Thyroid gland (tissue), 4 donors: ENCODE measurements at regions not wholly inside any gene's neighbourhood (a gene's known extent, or its start where the extent isn't known, plus 50 kb on each side); places are given as distances from the start of the nearest gene placed in this dataset.

Experiments
- CTCF ChIP-seq, 6 experiments: fragments of 200-600 bp in 3 of 6; fragments of 450-650 bp in 3 of 6; sonication (generic) in 3 of 6; IDR thresholded peaks; one replicate each; pipeline ENCODE4 v1.5.1; 2016 to 2019; ENCODE audit warnings: antibody characterized with exemption in 6 of 6, mild to moderate bottlenecking in 2 of 6, inconsistent platforms in 1 of 6, moderate library complexity in 1 of 6
- POLR2A ChIP-seq, 2 donors: fragments of 450-650 bp; IDR thresholded peaks; one replicate each; pipeline ENCODE4 v1.6.1; 2017; ENCODE audit warnings: antibody characterized with exemption in 2 of 2, mild to moderate bottlenecking in 2 of 2, moderate library complexity in 1 of 2

DNA sequence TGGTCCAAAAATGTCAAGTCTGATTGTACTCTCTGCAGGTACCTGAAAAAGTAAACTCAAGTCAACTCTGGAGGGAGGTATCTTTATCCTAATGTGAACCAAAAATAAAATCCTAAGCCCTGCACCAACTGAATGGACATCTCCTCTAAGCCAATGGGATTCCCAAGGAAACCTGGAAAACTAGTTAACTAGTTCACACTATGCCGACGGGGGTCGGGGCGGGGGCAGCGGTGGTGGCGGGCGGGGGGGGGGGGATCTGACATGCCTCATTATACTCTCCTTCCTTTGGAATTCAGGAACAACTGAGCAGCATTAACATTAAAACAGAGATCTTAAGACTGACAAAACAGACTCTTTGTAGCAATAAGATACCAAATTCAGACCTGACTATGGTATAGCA lies 452.6 kb upstream of the CAMK1G start:
- no peak for TF ChIP-seq CTCF (IDR thresholded peaks at IDR 0.05)
- TF ChIP-seq POLR2A (IDR thresholded peaks at IDR 0.05) = no peak
